ENCODE measurements at regions not wholly inside any gene's neighbourhood (a gene's known extent, or its start where the extent isn't known, plus 50 kb on each side); places are given as distances from the start of the nearest gene placed in this dataset.

- dilution Hi-C loops (cut with MboI; ENCODE audit: extremely low pct_ligation_motif_present, low sequenced_read_pairs) (no loop called here), intact Hi-C loops (cut with micrococcal nuclease) (no loop called here)
- TF ChIP-seq FOS (IDR thresholded peaks at IDR 0.05; ENCODE audit: borderline replicate concordance, insufficient read depth, low read length) (no peak), EZH2 (IDR thresholded peaks at IDR 0.05; ENCODE audit: borderline replicate concordance, low read depth, low read length, severe bottlenecking) (no peak), MYC (IDR thresholded peaks at IDR 0.05; ENCODE audit: low read depth, low read length) (no peak), CTCF (IDR thresholded peaks at IDR 0.05; ENCODE audit: extremely low read depth in 1 of 2, insufficient read depth in 1 of 2, low read depth in 1 of 2, low read length in 2 of 2) (no peak), MAX (IDR thresholded peaks at IDR 0.05; ENCODE audit: insufficient read depth, insufficient read length) (no peak), GATA2 (IDR thresholded peaks at IDR 0.05; ENCODE audit: insufficient read depth, insufficient read length, low read depth, low read length) (no peak), POLR2AphosphoS5 (IDR thresholded peaks at IDR 0.05; ENCODE audit: insufficient read depth, low read depth, low read length) (no peak), POLR2A (IDR thresholded peaks at IDR 0.05; ENCODE audit: low read depth, low read length) (no peak), JUN (IDR thresholded peaks at IDR 0.05; ENCODE audit: borderline replicate concordance, insufficient read depth, insufficient read length, low read depth) (no peak)
- no peak for DNase-seq (ENCODE audit: low read depth, low spot score)
- no peak overlapping the region for H3K4me2 ChIP-seq (ENCODE audit: insufficient read depth, low read length)
- H4K20me1 ChIP-seq (replicated peaks; ENCODE audit: control insufficient read depth, extremely low read depth, insufficient read depth, low read length) = no peaks in the 10 kb centered on the region
- ChIA-PET CTCF (interaction anchor here (1.0 to 1.1 kb wide), 3 partner anchors 8 to 21 kb away, joined by 3 read pairs; no protein-coding TSS in a partner anchor), POLR2A (no interaction called here)
- no peak for FAIRE-seq
- H3K9me1 ChIP-seq (replicated peaks; ENCODE audit: control insufficient read depth, extremely low read depth, insufficient read depth, low read length) = no peaks in the 10 kb centered on the region
- H3K36me3 ChIP-seq (ENCODE audit: control insufficient read depth in 2 of 2, extremely low read depth in 1 of 2, insufficient read depth in 2 of 2, low read length in 2 of 2) = no peaks in the 10 kb centered on the region
- peak overlapping the region; percentile 2 for H2AFZ ChIP-seq (ENCODE audit: low read depth, low read length)
- no peaks in the 10 kb centered on the region for H3K27me3 ChIP-seq (ENCODE audit: control insufficient read depth in 2 of 2, insufficient read depth in 2 of 2, low read length in 2 of 2)
- peaks cover 18% of the 10 kb centered on the region for H3K4me1 ChIP-seq (ENCODE audit: control insufficient read depth, extremely low read depth, insufficient read depth, low read length)
- no TSS peak for BruUV-seq (replicated peaks)
- no peak overlapping the region for H3K9ac ChIP-seq (replicated peaks; ENCODE audit: extremely low read depth, insufficient read depth, low read length)
- H3K79me2 ChIP-seq (ENCODE audit: control insufficient read depth, insufficient read depth, low read length) = no peaks in the 10 kb centered on the region
- H3K9me3 ChIP-seq (replicated peaks; ENCODE audit: control insufficient read depth, insufficient read depth, low read length) = no peaks in the 10 kb centered on the region
- no peak overlapping the region for H3K4me3 ChIP-seq (replicated peaks in 1 of 3; ENCODE audit: insufficient read depth in 1 of 3, low read depth in 1 of 3, low read length in 3 of 3)
- H3K27ac ChIP-seq (ENCODE audit: insufficient read depth, low read depth, low read length) = no peak overlapping the region
Measured at GRCh38 chr9:13971415-13971814, 342.5 kb downstream of the NFIB start.

Measured in endothelial cell of umbilical vein (primary cell).